ENCODE measurements at regions not wholly inside any gene's neighbourhood (a gene's known extent, or its start where the extent isn't known, plus 50 kb on each side); places are given as distances from the start of the nearest gene placed in this dataset.

DNA sequence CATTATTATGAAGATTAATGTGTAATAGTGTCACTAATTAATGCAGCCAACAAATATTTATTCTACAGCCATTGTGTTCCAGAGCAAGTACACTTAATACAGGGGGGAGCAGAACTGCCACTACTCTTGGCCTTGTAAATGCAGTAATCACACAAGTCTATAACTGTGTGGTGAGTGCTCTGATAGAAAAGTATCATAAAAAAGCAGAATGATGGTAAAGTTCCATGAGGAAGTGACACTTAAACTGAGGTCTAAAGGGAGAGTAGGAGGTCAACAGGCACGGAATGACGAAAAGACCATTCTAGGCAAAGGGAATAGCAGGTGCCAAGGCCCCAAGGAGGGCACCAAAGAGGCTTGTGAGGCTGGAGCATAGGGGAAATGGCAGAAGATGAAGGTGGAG is 142.9 kb downstream of the OSTF1 start:
- H3K4me3 ChIP-seq (ENCODE audit: low read depth, low read length) = no peak overlapping the region
- H3K36me3 ChIP-seq (ENCODE audit: control insufficient read depth, insufficient read depth, low read length) = peaks cover 1% of the 10 kb centered on the region
- FAIRE-seq = no peak
- H3K27me3 ChIP-seq (ENCODE audit: control insufficient read depth, insufficient read depth, low read length) = no peaks in the 10 kb centered on the region
- DNase-seq (ENCODE audit: low read depth) = no peak
- TF ChIP-seq, protein P1, sequence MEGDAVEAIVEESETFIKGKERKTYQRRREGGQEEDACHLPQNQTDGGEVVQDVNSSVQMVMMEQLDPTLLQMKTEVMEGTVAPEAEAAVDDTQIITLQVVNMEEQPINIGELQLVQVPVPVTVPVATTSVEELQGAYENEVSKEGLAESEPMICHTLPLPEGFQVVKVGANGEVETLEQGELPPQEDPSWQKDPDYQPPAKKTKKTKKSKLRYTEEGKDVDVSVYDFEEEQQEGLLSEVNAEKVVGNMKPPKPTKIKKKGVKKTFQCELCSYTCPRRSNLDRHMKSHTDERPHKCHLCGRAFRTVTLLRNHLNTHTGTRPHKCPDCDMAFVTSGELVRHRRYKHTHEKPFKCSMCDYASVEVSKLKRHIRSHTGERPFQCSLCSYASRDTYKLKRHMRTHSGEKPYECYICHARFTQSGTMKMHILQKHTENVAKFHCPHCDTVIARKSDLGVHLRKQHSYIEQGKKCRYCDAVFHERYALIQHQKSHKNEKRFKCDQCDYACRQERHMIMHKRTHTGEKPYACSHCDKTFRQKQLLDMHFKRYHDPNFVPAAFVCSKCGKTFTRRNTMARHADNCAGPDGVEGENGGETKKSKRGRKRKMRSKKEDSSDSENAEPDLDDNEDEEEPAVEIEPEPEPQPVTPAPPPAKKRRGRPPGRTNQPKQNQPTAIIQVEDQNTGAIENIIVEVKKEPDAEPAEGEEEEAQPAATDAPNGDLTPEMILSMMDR (IDR thresholded peaks at IDR 0.05; ENCODE audit: insufficient read depth, low read length, severe bottlenecking) = no peak

DNA sequence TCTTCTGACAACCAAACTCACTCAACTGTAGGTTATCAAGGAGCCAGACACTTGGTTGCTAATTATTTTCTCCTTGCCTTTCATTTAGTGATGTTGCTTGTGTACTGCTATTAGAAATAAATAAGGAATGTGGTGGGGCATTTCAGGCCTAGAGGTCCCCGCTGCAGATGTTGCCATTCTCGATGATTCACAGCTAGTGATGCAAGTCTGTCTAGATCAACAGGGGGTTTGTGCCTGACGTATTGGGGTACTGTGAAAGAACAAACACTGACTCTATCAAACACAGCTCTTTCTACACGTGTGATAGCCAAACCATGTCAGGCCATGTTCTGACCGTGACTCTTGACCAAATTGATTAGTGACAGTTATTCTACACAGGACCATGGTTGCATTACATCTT is 144.7 kb downstream of the OSTF1 start:
- H3K27me3 ChIP-seq (ENCODE audit: control insufficient read depth, insufficient read depth, low read length) = no peaks in the 10 kb centered on the region
- TF ChIP-seq, protein P1 (IDR thresholded peaks at IDR 0.05; ENCODE audit: insufficient read depth, low read length, severe bottlenecking) = no peak
- peak; percentile 83 for DNase-seq (ENCODE audit: low read depth)
- no peak for FAIRE-seq
- no peaks in the 10 kb centered on the region for H3K36me3 ChIP-seq (ENCODE audit: control insufficient read depth, insufficient read depth, low read length)
- no peak overlapping the region for H3K4me3 ChIP-seq (ENCODE audit: low read depth, low read length)

DNA sequence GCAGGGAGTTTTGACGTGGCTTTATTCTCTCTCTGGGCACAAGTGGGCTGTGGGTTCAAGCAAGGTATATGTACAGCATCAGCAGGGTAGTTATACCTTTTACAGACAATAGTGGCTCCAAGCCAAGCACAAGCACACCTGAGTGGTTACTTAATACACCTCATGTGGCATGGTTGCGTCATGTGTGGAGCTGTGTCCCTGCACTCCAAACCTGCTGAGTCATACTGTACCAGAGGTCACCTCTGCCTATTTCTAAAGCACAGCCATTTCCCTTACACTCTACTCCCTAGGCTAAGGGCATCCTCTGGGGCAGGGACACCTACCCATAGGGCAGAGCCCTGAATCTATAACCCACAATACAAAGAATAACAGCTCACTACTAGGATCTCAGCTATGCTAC is 147.3 kb downstream of the OSTF1 start:
- no peaks in the 10 kb centered on the region for H3K36me3 ChIP-seq (ENCODE audit: control insufficient read depth, insufficient read depth, low read length)
- no peak overlapping the region for H3K4me3 ChIP-seq (ENCODE audit: low read depth, low read length)
- FAIRE-seq = peak; percentile 43
- no peaks in the 10 kb centered on the region for H3K27me3 ChIP-seq (ENCODE audit: control insufficient read depth, insufficient read depth, low read length)
- TF ChIP-seq, protein P1 (IDR thresholded peaks at IDR 0.05; ENCODE audit: insufficient read depth, low read length, severe bottlenecking) = no peak
- peak; percentile 92 for DNase-seq (ENCODE audit: low read depth)

DNA sequence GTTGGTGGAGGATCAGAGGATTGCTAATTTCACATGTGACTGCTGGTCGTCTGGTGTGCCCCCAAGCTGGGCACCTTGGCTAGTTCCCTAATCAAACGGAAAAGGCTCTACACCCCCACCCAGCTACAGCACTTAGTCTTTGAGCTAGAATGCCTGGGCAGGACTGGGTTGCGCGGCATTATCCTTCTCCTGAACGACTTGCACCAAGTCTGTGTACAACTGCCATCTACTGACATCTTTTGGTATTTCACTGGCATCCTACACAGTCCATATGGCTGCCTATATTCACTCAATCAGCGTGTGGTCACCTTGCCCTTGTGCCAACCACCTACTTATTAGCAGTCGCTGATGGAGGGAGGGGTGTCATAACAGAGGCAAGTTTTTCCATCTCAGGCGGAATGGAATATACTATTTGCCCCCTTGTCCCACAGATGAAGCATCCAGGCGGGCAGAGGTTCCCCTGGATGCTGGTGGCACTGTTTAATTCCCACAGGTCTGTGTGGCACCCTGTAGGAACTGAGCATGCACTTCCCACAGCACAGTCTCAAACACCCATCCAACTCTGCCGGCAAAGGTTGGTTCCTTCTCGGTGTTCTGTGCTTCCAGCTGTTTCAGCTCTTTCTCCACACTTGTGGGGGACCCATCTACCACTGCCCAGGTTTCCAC is 150.1 kb downstream of the OSTF1 start:
- TF ChIP-seq, protein P1 (IDR thresholded peaks at IDR 0.05; ENCODE audit: insufficient read depth, low read length, severe bottlenecking) = peak; percentile 71
- peak; percentile 7 for FAIRE-seq
- peak; percentile 90 for DNase-seq (ENCODE audit: low read depth)
- H3K36me3 ChIP-seq (ENCODE audit: control insufficient read depth, insufficient read depth, low read length) = no peaks in the 10 kb centered on the region
- no peak overlapping the region for H3K4me3 ChIP-seq (ENCODE audit: low read depth, low read length)
- H3K27me3 ChIP-seq (ENCODE audit: control insufficient read depth, insufficient read depth, low read length) = no peaks in the 10 kb centered on the region

DNA sequence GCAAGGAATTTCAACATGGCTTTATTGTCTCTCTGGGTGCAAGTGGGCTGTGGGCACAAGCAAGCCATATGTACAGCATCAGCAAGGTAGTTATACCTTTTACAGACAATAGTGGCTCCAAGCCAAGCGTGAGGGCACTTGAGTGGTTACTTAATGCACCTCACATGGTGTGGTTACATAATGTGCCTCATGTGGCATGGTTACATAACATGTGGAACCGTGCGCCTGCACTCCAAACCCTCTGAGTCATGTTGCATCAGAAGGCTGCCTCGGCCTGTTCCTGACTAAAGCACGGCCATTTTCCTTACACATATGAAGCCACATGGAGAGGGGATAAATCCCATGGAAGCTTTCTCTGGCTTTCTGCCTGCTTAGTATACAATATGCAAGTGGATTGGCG is 150.9 kb downstream of the OSTF1 start:
- DNase-seq (ENCODE audit: low read depth) = peak; percentile 98
- Histone ChIP-seq H3K4me3 (ENCODE audit: low read depth, low read length) (no peak overlapping the region), H3K36me3 (ENCODE audit: control insufficient read depth, insufficient read depth, low read length) (no peaks in the 10 kb centered on the region), H3K27me3 (ENCODE audit: control insufficient read depth, insufficient read depth, low read length) (no peaks in the 10 kb centered on the region)
- TF ChIP-seq, protein P1 (IDR thresholded peaks at IDR 0.05; ENCODE audit: insufficient read depth, low read length, severe bottlenecking) = no peak
- peak; percentile 99 for FAIRE-seq

DNA sequence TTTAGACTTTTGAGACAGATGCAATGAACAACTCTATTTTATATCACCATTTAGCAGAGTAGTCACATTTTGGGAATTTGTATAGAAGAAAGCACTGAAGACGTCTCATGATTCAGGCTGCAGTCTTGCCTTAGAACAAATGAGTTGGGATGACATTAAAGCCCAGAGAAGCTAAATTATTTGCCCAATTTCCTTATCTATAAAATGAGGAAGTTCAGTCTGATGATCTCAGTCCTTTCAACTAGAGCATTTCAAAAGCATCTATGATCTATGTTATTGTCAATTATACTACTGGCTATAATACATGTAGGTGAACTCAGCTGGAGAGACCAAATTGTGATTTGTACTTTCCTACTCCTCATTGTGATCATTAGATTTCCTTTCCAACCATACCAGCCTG is 154.1 kb downstream of the OSTF1 start:
- FAIRE-seq = no peak
- H3K4me3 ChIP-seq (ENCODE audit: low read depth, low read length) = no peak overlapping the region
- no peak for DNase-seq (ENCODE audit: low read depth)
- TF ChIP-seq, protein P1 (IDR thresholded peaks at IDR 0.05; ENCODE audit: insufficient read depth, low read length, severe bottlenecking) = no peak
- no peaks in the 10 kb centered on the region for H3K36me3 ChIP-seq (ENCODE audit: control insufficient read depth, insufficient read depth, low read length)
- H3K27me3 ChIP-seq (ENCODE audit: control insufficient read depth, insufficient read depth, low read length) = no peaks in the 10 kb centered on the region

Measured in bronchial epithelial cell (primary cell).